ENCODE measurements at regions not wholly inside any gene's neighbourhood (a gene's known extent, or its start where the extent isn't known, plus 50 kb on each side); places are given as distances from the start of the nearest gene placed in this dataset.

DNA sequence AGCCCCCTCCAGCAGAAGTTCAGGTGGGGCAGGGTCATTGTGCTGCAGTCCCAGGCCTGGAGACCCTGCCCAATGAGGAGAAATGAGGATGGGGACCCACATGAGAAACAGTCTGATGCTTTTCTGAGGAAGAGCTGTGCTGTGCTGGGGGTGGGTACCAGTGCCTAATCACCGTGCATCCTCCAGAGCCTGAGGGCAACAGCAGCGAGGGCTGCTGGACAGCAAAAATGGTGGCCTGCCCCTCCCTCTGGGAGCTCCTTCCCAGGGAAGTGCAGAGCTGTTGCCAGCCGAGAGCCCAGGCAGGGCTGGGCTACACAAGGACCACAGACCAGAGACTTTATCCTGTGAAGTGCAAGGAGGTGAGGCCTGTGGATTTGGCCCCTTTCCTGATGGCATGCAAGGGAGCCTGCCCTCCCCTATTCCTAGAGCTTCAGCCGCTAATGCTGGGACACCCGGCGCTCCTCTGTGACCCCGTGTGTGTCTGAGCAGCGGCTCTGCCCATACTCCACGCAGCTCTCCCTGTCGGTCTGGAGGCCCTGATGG is 134.8 kb downstream of the DSEL start:
- ATAC-seq: no peak
- RAD21 ChIA-PET (ENCODE audit: low non-redundant PET in 1 of 2, low total read pairs in 2 of 2, uncharacterized antibody in 2 of 2, unreplicated experiment in 2 of 2): no interaction called here

More for the DNA sequence above, 134.8 kb downstream of the DSEL start:
- BruUV-seq (replicated peaks): no TSS peak
- Histone ChIP-seq H4K20me1 (ENCODE audit: insufficient read depth) (no peaks in the 10 kb centered on the region), H3K4me1 (ENCODE audit: control insufficient read depth in 1 of 2, insufficient read depth in 2 of 2, low read length in 2 of 2) (no peaks in the 10 kb centered on the region), H3K27ac (ENCODE audit: low read depth, low read length) (no peak overlapping the region), H3K9me3 (ENCODE audit: control insufficient read depth in 1 of 2, insufficient read depth in 1 of 2, low read depth in 1 of 2, low read length in 2 of 2) (peaks cover 19 to 22% of the 10 kb centered on the region in 2 experiments; a peak in 3 of 4 replicates), H3K27me3 (ENCODE audit: insufficient read depth, low read length) (no peaks in the 10 kb centered on the region), H3K4me2 (ENCODE audit: low read length) (no peak overlapping the region), H3K9me2 (ENCODE audit: insufficient read depth) (no peaks in the 10 kb centered on the region), H3K9ac (ENCODE audit: low read length) (no peak overlapping the region), H3K4me3 (replicated peaks in 1 of 2; ENCODE audit: low read depth in 1 of 2, low read length in 2 of 2) (no peak overlapping the region), H3K36me3 (ENCODE audit: control insufficient read depth in 1 of 2, insufficient read depth in 2 of 2, low read length in 2 of 2) (no peaks in the 10 kb centered on the region), H3K79me2 (ENCODE audit: insufficient read depth, low read length) (no peaks in the 10 kb centered on the region), H2AFZ (ENCODE audit: low read depth, low read length, poor library complexity, severe bottlenecking) (no peak overlapping the region)
- POLR2A ChIA-PET: no interaction called here
- no peak for TF ChIP-seq POLR2A (IDR thresholded peaks at IDR 0.05; ENCODE audit: borderline replicate concordance, extremely low read depth, insufficient read depth, insufficient read length)
- no peak for TF ChIP-seq JUND (IDR thresholded peaks at IDR 0.05)
- no peak for TF ChIP-seq ELF1 (IDR thresholded peaks at IDR 0.05; ENCODE audit: borderline replicate concordance, low read depth)
- TF ChIP-seq FOSL1 (IDR thresholded peaks at IDR 0.05; ENCODE audit: low read depth): no peak
- no peak for TF ChIP-seq SRF (IDR thresholded peaks at IDR 0.05; ENCODE audit: low read depth)
- TF ChIP-seq SIN3A (IDR thresholded peaks at IDR 0.05; ENCODE audit: low read depth): no peak
- TF ChIP-seq ZNF274 (IDR thresholded peaks at IDR 0.05; ENCODE audit: low read depth, low read length): no peak
- TF ChIP-seq, protein P1, sequence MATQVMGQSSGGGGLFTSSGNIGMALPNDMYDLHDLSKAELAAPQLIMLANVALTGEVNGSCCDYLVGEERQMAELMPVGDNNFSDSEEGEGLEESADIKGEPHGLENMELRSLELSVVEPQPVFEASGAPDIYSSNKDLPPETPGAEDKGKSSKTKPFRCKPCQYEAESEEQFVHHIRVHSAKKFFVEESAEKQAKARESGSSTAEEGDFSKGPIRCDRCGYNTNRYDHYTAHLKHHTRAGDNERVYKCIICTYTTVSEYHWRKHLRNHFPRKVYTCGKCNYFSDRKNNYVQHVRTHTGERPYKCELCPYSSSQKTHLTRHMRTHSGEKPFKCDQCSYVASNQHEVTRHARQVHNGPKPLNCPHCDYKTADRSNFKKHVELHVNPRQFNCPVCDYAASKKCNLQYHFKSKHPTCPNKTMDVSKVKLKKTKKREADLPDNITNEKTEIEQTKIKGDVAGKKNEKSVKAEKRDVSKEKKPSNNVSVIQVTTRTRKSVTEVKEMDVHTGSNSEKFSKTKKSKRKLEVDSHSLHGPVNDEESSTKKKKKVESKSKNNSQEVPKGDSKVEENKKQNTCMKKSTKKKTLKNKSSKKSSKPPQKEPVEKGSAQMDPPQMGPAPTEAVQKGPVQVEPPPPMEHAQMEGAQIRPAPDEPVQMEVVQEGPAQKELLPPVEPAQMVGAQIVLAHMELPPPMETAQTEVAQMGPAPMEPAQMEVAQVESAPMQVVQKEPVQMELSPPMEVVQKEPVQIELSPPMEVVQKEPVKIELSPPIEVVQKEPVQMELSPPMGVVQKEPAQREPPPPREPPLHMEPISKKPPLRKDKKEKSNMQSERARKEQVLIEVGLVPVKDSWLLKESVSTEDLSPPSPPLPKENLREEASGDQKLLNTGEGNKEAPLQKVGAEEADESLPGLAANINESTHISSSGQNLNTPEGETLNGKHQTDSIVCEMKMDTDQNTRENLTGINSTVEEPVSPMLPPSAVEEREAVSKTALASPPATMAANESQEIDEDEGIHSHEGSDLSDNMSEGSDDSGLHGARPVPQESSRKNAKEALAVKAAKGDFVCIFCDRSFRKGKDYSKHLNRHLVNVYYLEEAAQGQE (IDR thresholded peaks at IDR 0.05; ENCODE audit: low read depth): no peak
- TF ChIP-seq CBX3 (IDR thresholded peaks at IDR 0.05; ENCODE audit: low read depth): no peak
- TF ChIP-seq YY1 (IDR thresholded peaks at IDR 0.05; ENCODE audit: extremely low read depth, insufficient replicate concordance, low read depth, low read length): no peak
- no peak for TF ChIP-seq RAD21 (IDR thresholded peaks at IDR 0.05; ENCODE audit: low read depth)
- no peak for TF ChIP-seq EZH2phosphoT487 (IDR thresholded peaks at IDR 0.05; ENCODE audit: borderline replicate concordance)
- TF ChIP-seq POLR2AphosphoS5 (IDR thresholded peaks at IDR 0.05; ENCODE audit: low read depth, low read length): no peak
- TF ChIP-seq ZFX (IDR thresholded peaks at IDR 0.05): no peak
- TF ChIP-seq EGR1 (IDR thresholded peaks at IDR 0.05; ENCODE audit: low read depth): no peak
- intact Hi-C loops (cut with micrococcal nuclease): no loop called here
- CTCF ChIA-PET: no interaction called here
- no peak for DNase-seq (ENCODE audit: low read depth, low spot score)

Data from HCT116 (cell line).